ENCODE measurements at regions not wholly inside any gene's neighbourhood (a gene's known extent, or its start where the extent isn't known, plus 50 kb on each side); places are given as distances from the start of the nearest gene placed in this dataset.

DNA sequence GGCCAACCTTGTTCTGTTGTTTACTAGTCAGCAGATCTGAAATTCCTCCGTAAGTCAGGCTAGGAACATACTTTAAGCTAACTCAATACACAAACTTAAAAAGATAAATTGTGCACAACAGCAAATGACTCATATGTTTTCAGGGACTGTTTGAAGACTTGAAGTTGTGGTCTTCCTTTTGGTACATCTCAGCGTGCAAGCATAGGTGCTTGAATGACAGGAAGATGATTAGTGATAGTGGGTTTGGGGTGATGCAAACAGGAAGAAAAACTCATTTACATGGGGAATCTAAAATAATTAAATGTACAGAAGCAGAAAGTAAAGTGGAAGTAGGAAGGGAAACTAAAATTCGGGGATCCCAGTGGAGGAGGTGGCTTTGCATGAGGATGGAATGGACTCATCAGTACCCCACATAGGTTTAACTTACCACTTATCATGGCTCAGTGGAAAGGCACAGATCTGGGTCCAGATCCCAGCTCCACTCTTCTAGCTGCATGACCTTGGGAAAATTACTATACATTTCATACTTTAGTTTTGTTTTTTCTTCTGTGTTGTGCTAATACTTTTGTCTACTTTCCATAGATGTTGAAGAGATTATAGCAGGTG is 122.3 kb downstream of the XCL2 start:
- no peak for DNase-seq (ENCODE audit: low spot score)
- TF ChIP-seq, protein P1, sequence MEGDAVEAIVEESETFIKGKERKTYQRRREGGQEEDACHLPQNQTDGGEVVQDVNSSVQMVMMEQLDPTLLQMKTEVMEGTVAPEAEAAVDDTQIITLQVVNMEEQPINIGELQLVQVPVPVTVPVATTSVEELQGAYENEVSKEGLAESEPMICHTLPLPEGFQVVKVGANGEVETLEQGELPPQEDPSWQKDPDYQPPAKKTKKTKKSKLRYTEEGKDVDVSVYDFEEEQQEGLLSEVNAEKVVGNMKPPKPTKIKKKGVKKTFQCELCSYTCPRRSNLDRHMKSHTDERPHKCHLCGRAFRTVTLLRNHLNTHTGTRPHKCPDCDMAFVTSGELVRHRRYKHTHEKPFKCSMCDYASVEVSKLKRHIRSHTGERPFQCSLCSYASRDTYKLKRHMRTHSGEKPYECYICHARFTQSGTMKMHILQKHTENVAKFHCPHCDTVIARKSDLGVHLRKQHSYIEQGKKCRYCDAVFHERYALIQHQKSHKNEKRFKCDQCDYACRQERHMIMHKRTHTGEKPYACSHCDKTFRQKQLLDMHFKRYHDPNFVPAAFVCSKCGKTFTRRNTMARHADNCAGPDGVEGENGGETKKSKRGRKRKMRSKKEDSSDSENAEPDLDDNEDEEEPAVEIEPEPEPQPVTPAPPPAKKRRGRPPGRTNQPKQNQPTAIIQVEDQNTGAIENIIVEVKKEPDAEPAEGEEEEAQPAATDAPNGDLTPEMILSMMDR (IDR thresholded peaks at IDR 0.05; ENCODE audit: extremely low read depth, missing control alignments): no peak

DNA sequence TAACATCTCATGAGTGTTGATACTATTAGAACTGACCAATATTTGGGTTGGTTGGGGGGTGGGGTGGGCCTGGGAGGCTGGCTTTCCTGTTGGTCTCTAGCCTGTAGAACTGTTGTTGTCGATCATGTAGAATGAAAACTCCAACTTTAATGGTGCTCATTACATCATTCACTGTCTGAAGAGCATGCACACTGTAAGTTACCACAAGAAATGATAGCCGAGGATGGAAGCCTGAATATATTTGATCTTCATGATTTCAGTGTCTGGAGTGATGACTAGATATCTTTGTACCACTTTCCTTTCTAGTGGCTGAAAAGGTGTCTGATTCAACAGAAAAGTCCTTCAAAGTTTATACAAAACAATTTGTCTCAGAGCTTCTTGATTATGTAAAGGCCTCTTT is 123.6 kb downstream of the XCL2 start:
- DNase-seq (ENCODE audit: low spot score): no peak
- TF ChIP-seq, protein P1 (IDR thresholded peaks at IDR 0.05; ENCODE audit: extremely low read depth, missing control alignments): no peak

DNA sequence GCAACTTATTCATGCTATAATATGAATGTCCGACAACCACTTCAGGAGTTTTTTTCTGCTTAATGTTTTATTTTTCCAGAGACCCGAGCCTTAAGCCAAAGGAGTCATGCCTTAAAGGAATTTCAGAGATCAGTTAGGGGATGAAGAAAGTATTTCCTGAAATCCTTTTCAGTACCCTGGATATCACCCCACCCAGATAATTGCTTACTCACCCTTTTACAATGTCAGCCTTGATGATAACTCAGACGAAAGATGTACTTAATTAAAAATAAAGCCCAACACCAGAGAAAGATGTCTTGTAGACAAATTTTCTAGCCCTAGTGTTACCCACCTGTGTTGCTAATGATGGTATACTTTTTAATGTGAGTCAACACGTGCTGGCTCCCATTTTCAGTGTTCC is 124.1 kb downstream of the XCL2 start:
- no peak for DNase-seq (ENCODE audit: low spot score)
- TF ChIP-seq, protein P1 (IDR thresholded peaks at IDR 0.05; ENCODE audit: extremely low read depth, missing control alignments): no peak

DNA sequence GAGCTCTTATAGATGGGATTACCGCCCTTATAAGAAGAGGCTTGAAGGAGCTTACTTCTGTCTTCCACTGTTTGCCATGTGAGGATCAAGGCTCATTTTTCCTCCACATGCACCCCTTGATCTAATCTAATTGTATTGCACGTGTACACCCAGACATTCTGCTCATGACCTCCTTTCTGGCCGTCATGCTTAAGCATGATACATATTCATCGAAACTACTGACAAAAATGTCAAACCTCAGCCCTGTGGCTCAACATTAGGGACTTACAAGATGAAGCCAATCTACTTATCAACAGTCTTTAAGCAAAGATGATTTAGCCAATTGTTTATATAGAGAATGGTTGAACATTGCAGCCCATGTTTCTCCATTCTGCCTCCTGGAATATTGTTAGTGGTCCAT is 127.6 kb downstream of the XCL2 start:
- TF ChIP-seq, protein P1 (IDR thresholded peaks at IDR 0.05; ENCODE audit: extremely low read depth, missing control alignments): no peak
- DNase-seq (ENCODE audit: low spot score): no peak

DNA sequence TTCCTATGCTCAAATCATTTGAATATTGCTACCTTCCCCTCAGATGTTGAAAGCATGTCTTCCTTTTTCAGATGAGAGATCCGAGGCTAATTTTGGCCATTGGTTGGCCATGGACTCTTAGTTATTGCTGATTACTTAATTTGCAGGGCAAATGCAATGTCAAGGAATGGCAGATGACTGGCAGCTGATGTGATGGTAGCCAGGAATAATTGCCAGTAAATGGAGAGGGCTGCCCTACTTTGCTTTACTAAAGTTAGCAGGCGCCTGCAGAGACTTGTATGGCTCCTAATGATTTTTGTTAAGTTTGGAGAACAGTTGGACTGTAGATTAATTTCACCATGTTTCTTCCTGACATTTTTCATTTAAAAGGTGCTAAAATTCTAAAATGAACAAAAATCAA is 128.9 kb downstream of the XCL2 start:
- TF ChIP-seq, protein P1 (IDR thresholded peaks at IDR 0.05; ENCODE audit: extremely low read depth, missing control alignments): no peak
- no peak for DNase-seq (ENCODE audit: low spot score)

DNA sequence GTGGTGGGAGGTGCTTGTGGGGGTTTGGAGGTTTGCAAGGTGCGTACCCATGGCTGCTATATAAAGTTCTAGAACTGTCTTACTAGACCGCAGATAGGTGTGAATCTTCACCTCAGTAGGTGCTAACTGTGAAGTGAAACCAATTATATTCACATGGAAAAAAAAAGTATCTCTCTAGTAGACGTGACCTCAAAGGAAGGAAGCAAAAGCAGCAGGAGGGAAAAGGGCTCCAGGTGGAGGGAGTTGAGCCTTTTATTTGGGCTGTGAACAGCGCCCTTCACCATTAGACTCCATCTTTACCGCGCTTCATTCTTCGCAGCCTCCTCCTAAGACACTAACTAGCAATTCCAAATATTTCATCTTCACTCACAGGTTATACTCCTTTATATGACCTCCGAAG is 129.8 kb downstream of the TBX19 start:
- TF ChIP-seq, protein P1 (IDR thresholded peaks at IDR 0.05; ENCODE audit: extremely low read depth, missing control alignments): no peak
- no peak for DNase-seq (ENCODE audit: low spot score)

DNA sequence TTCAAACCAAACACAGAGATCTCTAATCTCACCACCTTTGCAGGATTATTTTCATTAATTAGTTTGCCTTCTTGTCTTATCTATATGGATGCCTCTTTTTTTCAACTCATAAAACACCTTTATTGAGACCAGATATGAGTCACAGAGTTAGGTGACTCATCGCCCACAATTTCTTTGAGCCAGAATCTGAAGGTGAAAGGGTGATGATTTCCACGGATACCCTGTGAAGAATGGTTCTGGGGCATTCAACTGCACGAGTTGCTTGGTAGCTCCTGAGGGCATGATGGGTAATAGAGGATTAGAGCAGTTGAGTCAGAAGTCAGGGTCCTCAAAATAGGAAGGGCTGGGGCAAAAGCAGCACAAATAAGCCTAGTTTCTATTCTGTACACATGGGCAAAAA is 128.2 kb downstream of the TBX19 start:
- peak; percentile 70 for DNase-seq (ENCODE audit: low spot score)
- TF ChIP-seq, protein P1 (IDR thresholded peaks at IDR 0.05; ENCODE audit: extremely low read depth, missing control alignments): no peak
